GF-D8 (cell line): ENCODE measurements at regions not wholly inside any gene's neighbourhood (a gene's known extent, or its start where the extent isn't known, plus 50 kb on each side); places are given as distances from the start of the nearest gene placed in this dataset.
A peak's percentile ranks its signal among the peaks of the same experiment; 100 is the strongest.

ENCODE experiments used
- DNase-seq: peaks from one replicate; lab custom pipeline; 2025; lab: John Stamatoyannopoulos, UW

DNA sequence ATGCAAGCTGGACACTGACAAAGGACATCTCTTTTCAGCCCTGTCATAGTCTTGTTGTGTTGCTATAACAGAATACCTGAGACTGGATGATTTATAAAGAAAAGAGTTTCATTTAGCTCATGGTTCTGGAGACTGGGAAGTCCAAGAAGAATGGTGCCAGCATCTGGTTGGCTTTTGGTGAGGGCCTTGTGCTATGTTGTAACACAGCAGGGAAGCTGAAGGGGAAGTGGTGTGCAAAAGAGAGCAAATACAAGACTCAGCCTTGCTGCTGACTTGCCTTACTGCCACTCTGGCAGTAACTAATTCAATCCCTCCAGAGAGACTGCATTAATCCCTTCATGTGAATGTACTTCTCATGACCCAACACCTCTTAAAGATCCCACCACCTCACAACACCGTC, 356.3 kb upstream of the PROK2 start:
- peak; percentile 24 for DNase-seq

DNA sequence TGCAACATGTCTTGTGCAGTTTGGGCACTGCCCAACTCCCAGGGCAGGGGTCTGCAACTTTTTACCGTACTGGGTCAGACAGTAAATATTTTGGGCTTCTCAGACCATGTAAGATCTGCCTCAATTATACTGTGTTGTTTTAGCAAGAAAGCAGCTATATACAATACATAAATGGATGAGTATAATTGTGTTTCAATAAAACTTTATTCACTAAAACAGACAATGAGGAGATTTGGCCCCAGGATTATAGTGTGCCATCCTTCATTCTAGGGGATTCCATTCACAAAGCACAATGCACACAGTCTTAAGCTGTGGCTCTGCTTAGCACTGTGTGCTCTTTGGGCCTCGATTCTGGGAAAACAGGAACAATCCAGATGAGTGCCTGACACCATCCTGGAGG, 354.4 kb upstream of the PROK2 start:
- no peak for DNase-seq

DNA sequence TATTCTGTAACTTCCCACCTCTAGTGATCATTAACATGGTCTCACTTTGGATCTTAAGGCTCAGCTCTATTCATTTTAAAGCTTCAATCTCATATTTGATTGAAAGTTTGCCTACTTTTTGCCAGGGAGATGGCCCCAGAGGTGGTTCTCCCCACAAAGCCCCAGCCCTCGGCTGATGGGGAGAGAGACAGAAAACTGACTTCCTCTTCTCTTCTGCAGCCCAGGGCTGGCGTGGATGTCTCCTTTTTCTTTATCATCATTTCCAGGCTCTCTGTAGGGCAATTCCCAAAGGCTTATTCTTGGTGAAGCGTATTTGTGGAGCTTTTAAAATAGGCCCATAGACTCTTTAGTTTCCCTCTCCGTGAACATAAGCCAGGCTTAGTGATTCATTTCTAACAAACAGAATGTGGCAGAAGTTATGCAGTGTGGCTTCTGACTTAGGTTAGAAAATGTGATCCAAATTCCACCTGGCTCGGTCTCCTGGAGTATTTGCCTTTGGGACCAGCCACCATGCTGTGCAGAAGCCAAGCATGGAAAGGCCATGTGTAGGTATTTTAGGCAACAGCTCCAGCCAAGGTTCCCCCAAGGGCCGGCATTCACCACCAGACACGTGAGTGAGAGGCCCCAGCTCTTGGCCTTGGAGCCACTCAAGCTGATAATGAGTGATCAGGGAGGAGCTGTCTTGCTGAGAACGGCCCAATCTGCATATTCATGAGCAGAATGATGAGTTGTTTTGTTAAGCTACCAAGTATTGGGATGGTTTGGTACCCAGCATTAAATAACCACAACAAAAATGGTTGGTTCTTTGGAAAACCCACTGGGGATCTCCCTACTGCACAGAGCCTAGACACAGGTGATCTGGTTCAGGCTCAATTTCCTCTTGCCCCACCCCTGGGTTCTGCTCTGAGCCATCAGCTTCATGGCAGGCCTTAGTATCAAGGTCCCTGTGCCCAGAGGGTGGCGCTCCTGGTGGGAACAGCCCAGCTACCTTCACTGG, 353.2 kb upstream of the PROK2 start:
- no peak for DNase-seq

DNA sequence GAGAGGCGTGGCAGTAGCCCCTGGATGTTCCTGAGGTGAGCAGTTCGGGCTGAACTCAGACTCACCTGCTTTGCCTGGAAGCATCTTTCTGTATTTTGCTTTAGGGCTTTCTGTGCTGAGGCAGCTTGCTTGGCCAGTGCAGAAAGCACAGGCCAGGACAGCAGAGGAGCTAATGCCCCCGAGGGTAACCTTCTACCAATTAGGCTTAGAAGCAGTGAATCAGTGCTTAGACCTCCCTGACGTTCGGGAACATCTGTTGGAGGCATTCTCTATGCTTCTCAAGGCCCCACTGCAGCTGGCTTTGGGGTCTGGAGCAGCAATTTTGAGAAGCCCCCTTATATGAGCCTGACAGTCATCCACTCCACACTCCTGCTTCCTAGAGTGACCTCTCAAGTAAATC, 350.7 kb upstream of the PROK2 start:
- DNase-seq, result no peak

DNA sequence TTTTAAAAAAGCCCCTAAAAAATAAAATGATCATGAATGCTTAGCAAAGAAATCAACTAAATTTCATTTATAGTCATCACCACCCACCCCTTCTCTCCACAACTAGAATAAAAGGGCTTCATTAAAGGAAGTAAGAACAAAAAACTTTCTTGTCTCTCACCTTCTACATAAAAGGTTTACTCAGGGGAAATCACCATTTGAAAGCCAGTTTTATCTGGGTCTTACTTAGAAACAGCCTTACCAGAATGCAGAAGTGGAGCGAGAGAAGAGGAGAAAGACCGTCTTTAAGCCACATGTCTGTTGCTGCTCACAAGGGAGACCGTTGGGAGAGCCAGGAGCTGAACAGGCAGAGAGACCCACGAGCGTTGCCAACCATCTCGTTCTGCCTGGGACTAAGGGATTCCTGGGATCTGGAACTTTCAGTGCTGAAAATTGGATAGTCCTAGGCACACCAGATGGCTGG, 350.1 kb upstream of the PROK2 start:
- DNase-seq, result no peak

DNA sequence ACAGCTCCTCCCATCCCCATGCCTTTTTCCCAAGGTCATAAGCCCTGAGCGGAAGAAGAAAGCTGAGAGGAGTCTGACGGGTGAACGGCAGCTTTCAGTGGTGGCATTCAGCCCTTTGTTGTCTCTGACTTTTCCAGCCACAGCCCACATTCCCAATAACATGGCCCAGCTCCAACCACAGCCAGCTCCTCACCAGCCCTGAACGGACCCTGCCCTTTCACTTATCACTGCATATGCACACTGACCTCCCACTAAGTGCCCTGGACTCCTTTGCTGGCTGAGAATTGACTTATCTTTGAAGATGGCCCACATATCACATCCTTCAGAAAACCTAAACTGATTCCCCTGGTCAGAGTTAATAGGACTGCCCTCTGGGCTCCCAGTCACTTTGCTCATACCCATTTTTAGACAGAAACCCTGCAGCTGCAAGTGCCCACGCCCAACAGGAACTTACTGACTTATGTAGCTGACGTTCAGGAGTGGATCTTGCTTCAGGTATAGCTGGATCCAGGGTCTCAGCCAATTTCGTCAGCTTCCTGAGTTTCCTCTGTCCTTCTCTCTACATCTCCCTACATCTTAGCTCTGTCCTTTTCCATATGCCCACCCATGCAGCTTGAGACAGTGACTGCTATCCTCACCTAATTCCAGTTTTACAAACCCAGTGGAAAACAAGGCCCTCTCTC, 348.5 kb upstream of the PROK2 start:
- DNase-seq, result no peak

DNA sequence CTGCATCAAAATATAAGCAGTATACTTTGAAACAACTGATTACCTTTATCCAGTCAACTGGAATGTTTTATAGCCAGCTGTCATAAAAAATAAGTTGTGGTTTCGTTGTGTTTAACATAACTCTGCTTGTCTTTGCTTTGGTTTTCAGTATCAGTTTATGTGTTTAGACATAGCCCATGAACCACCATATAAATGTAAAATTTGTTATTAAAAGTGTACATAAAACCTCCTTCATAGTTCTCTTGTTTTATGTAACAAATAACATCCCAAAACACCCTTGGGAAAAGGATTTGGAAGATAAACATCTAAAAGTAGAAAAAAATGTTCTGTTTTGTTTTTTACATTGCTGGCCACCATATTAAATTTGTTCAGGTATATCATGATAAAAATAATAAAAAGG, 347.0 kb upstream of the PROK2 start:
- no peak for DNase-seq

DNA sequence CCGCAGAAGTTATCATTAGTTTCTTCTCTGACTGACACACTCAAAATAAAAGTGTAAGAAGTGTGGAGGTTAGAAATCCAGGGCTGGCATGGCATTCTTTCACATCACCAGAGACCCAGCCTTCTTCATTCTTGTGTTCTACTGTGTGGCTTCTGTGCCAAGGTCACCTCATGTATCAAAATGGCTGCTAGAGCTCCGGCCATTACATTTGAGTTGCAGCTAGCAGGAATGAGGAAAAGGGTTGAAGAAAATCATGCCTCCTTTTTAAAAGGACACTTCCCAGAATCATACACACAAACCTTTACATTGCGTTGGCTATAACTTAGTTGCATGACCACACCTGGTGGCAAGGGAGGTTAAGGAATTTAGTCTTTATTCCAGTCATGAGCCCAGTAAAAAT, 345.6 kb upstream of the PROK2 start:
- no peak for DNase-seq

DNA sequence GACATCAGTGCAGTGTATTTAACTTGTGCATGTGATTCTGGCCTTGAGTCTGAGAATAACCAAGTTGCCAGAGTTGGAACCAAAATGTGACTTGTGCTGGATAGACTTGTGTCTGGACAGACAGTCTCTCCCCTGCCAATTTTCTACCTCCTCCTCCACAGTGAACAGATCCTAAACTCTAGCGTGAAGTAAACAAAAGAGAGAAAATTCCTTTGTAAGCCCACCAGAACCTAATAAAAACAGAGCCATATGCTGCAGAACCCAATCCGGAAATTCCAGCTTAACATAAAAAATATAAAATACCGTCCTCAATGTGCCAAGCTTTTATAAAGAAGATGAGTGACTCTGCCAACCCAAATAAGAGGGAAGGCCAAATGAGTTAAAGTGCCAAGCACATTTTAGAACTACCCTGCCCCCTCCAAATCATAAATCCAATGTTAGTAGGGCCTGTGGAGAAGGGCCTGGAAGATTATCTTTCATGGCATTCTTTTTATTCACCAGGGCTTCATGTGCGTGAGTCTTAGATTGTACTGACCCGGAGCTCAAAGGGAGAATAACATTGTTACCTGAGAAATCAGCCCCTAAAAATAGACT, 344.6 kb upstream of the PROK2 start:
- no peak for DNase-seq

DNA sequence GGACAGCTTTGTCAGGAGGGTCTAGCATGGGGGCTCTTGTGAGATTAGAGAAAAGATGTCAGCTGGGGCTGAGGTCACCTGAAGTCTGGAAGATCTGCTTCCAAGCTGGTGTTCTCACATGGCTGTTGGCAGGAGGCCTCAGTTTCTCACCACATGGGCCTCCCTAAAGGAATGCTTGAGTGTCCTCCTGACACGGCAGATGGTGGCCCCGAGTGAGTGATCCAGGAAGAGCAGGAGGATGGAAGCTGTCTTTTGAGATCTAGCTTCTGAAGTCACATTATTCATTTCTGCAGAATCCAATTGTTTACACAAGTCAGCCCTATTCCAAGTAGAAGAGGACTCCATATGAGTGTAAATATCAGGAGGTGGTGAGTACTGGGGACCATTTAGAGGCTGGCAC, 344.0 kb upstream of the PROK2 start:
- no peak for DNase-seq

DNA sequence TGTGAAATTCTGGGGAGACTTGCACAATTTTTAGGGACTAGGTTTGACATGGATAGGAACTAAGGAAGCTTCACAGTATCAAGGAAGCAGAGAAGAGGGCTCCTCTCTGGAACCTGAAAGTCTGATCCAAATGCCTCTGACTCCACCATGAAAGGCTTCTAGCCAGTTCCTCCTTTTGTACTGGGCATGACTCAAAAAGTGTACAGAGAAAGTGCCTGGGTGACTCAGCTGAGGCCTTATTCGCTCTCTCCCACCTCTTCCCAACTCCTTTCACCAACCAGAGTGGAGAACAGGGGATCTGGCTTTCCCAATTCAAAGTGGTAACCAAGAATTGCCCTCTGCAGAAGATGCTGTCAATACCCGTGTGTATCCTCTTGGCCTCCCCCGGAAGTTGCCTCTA, 342.9 kb upstream of the PROK2 start:
- DNase-seq, result no peak

DNA sequence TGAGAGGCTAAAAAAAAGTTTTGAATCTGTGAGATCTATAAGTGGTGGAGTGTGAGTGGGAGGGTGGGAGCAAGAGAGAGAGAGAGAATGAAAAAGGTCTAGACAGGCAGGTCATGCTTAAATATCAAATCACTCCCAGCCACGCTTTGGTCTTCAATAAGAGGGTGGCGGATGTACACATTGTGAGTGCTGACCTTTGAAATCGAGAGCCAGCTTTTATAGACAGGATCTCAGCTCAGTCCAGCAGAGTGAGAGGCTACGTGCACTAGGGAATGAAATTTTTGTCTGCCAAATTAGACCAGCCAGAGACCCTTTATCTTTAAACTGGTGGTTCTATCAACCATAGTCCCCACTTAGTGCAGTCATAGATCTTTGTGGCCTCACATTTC, 342.3 kb upstream of the PROK2 start:
- no peak for DNase-seq

DNA sequence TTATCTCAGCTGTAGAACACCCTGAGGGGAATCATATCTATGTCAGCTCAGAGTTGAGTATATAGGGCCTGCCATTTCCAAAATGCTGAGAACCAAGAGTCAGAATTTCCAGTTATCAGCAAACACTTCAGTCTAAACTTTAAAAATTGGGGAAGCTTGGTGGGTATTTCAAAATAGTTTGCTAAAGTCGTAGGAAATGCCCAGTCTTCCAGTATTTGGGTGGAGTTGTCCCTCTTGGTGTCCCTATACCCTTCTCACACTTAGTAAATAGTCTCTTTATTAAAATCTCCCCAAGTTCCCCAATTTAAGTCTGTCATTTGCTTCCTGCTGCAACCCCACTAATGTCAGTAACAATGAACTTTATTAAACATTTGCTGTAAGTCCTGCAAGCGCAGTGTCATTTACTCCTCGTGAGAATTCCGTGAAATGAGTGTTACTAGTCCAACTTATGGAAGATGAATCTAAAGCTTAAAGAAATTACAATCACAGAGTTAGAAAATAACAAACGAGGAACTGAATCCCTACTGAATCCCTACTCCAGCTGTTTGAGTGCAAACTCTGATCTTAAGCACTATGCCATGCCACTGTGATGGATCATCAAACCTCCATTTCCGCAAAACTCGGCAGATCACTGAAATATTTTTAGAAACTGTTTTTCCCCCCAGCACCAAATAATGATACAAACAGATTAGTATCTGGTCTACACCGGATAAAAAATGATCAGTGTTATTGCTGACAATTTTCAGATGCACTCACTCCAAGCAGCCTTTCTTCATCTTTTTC, 341.7 kb upstream of the PROK2 start:
- DNase-seq, result no peak

DNA sequence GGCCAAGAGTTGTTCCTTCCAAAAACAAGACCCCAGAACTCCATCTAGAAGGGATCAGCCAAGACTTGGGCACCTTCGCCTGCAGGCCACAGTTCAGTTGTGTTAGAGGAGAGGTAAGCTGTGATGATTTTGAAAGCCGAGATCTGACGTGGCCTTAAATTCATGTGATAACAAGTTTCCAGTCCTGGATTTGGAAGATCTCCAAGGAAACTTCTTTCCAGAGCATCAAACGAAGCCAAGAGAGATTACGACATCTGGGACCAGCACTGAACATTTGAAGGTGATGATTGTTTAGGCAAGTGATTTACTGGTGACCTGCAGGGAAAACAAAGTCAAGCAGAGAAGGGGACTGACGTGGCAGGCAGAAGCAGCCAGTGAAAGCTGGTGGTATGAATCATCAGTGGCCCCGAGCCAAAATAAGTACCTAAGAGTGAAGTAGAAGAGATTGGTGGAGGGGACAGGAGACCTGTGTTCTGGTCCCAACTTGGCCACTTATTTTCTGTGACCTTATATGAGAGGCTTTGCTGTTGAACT, 339.0 kb upstream of the PROK2 start:
- no peak for DNase-seq

DNA sequence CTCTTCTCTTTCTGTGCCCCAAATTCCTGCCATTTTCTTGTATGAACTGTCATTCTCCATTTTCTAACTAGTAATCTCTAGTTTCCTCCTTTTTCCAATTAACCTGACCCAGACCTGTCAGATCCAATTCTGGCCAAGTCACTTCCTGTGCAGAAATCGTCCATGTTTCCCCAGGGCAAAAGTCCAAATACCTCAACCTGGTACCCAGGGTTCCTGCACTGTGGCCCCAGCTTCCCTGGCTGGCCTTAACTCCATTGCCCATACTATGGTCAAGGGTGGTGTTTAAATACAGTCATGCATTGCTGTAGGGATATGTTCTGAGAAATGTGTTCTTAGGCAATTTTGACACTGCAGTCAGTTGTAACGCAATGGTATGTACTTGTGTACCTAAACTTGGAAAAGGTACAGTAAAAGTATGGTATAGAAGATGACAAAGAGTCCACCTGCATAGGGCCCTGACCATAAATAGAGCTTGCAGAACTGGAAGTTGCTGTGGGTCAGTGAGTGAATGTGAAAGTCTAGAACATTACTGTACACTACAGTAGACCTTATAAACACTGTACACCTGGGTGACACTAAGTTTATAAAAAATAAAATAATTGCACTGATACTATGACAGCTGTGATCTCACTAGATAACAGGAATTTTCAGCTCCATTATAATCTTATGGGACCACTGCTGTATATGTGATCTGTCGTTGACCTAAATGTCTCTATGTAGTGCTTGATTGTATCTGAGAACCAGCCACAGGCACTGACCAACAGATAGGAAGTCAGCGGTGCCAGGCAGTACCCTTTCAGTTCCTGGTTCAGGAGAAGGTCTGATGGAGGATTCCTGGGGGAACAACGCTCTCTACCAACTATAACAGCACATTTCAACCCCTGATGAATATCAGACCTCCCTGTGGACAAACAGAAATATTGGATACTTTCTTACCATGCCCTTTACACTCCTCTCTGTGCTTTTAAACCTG, 336.1 kb upstream of the PROK2 start:
- no peak for DNase-seq

DNA sequence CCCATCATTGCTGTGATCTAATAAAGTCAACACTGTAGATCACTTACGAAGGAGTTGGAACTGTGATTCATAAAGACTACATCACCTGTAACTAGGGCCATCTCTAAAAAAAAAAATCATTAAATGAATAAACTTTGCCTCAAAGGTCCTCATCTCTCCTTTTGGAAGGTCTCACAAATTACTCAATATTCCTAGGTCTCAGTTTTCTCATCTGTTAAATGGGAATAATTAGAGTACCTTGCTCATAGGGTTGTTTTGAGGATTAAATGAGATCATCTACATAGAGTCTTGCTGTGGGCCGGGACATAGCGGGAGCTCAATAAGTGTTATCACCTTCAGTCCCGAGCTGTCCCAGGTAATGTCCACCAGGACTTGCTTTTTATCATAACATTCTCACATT, 335.1 kb upstream of the PROK2 start:
- no peak for DNase-seq

DNA sequence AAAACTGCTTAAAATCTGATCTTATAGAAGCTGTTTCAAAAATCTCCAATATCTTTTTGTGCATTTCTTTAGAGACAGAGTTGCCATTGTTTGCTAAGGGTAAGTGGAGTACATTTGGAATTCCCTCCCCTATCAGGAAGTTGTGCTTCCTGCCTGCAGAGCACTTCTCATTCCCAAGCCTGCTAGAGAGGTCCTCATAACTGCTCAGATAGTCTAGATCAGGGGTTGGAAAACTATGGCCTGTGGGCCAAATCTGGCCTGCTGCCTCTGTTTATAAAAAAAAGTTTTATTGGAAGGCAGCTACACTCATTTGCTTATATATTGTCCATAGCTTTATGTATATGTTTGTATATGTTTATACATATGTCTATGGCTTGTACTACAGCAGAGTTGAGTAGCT, 333.7 kb upstream of the PROK2 start:
- DNase-seq, result no peak

DNA sequence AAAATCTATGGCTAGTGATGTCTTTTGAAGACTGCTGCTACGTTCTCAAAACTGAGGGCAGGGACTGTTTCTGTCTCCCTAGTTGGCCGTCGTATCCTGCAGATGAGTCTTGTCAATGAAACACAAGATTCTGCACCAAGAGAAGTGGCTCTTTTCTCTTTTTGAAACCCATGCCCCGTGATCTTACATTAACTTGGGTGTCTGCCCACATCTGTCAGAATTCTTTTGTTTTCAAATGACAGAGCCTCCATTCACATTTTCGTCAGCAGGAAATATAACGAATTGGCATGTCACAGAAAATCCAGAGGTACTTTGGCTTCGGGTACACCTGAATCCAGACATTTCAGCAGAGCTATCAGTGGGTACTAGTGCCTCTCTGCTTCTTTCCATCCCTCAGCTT, 331.3 kb upstream of the PROK2 start:
- DNase-seq, result no peak

DNA sequence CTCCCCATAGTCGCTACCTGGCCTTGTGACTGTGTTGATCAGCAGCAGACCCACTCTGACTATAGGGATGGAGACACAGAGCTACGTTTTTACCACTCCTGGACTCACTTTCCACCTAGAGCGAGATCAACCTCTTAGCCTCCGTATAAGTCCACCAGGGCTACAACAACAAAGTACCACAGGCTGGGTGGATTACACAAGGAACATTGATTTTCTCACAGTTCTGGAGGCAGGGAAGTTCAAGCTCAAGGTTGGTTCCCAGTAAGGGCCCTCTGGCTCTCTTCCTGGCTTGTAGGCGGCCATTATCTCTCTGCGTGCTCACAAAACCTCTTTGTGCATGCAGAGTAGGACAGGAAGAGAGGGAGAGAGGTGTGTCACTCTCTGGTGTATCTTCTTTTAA, 330.4 kb upstream of the PROK2 start:
- no peak for DNase-seq

DNA sequence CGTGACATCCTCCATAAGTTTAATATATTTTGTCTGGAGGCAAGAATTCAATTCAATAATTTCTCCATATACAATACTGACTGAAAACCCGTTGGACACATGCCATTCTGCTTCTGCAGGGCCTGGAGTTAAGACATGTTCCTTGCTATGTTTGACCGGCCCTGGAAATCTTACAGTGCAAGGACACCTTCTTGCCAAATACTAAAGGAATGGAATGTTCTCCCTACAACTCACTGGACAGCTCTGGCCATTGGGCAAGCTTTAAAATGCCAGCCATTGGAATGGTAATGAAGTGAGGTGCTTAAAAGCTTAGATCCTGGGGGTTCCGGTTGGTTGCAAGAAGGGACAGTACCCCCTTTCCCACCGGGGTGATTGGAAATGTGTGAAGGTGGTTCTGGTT, 329.8 kb upstream of the PROK2 start:
- DNase-seq, result no peak

DNA sequence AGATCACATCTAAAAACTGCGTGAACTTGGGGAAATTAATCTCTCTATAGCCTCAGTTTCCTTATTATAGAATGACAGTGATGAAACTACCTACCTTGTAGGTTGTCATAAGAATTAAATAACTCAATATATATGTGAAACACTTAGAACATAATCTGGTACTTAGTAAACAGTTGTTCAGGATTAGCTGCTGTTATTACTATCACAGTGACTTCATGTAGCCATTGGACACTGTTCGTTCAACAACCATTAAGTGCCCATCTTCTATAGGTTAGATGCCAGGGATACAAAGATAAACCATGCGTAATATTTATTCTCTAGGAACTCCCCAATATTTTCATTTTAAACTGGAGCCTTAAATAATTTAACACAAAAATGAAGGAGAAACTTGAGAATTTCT, 329.0 kb upstream of the PROK2 start:
- no peak for DNase-seq
